GM12878 (cell line): ENCODE measurements at regions not wholly inside any gene's neighbourhood (a gene's known extent, or its start where the extent isn't known, plus 50 kb on each side); places are given as distances from the start of the nearest gene placed in this dataset.

Source experiments
- ATAC-seq: fragments of 200-7000 bp; cut with Tn5 transposase; 3 replicates; pipeline ENCODE4 v1.9.1; 2020; ENCODE audit warnings: mild to moderate bottlenecking, moderate library complexity
- BruUV-seq: library from RNA; stranded (reverse); fragments of 400-500 nt; replicated peaks from 2 replicates; lab custom pipeline; 2021; lab: Mats Ljungman, UMichigan
- CTCF ChIA-PET: fragments of 300-600 bp; sonication (Branson Sonifier 250); formaldehyde crosslinking; extraction: SDS; loops from one replicate; lab custom pipeline; 2021; ENCODE audit warnings: inconsistent platforms; lab: Yijun Ruan, JAX
- POLR2A ChIA-PET: fragments of 350-600 bp; formaldehyde crosslinking; extraction: SDS; loops from one replicate; lab custom pipeline; 2021; ENCODE audit warnings: inconsistent platforms; lab: Charles Lee
- RAD21 ChIA-PET: fragments of 300-600 bp; sonication (Branson Sonifier 250); formaldehyde crosslinking; loops from one replicate; lab custom pipeline; 2023; ENCODE audit warnings: antibody characterized with exemption; ENCODE audit not compliant: unreplicated experiment; lab: Charles Lee
- SMC1A ChIA-PET: fragments of 300-600 bp; sonication (Branson Sonifier 250); formaldehyde crosslinking; loops from one replicate; lab custom pipeline; 2023; ENCODE audit not compliant: unreplicated experiment, uncharacterized antibody; lab: Charles Lee
- DNase-seq: peaks from one replicate; pipeline ENCODE4 v3.0.0-alpha.2; 2011; ENCODE audit warnings: low read depth, low spot score
- FAIRE-seq: peaks from 3 replicates; lab custom pipeline; 2011; peaks lifted over from hg19 to GRCh38; lab: Jason Lieb, UNC
- H2AFZ ChIP-seq: 2 replicates; pipeline ENCODE4 v1.6.0; 2011; ENCODE audit warnings: low read depth, low read length, control low read depth; ENCODE audit not compliant: control insufficient read depth
- H3K27ac ChIP-seq: 2 replicates; pipeline ENCODE4 v1.5.1; 2011; ENCODE audit warnings: control low read depth; ENCODE audit not compliant: control insufficient read depth, insufficient read depth
- H3K27me3 ChIP-seq, 2 experiments: replicated peaks in 1 of 2; 2 replicates each; pipeline versions ENCODE4 v1.6.0 to v1.6.1; 2011; ENCODE audit warnings: low read length in 1 of 2; ENCODE audit not compliant: control insufficient read depth in 2 of 2, insufficient read depth in 2 of 2
- H3K36me3 ChIP-seq, 2 experiments: 2 replicates each; pipeline ENCODE4 v1.5.1; 2011; ENCODE audit warnings: low read length in 1 of 2; ENCODE audit not compliant: control insufficient read depth in 2 of 2, insufficient read depth in 2 of 2
- H3K4me1 ChIP-seq: 2 replicates; pipeline ENCODE4 v1.6.1; 2011; ENCODE audit warnings: mild to moderate bottlenecking, low read length, moderate library complexity, mixed read lengths; ENCODE audit not compliant: control insufficient read depth, insufficient read depth
- H3K4me2 ChIP-seq: 2 replicates; pipeline ENCODE4 v1.6.0; 2011; ENCODE audit warnings: control low read depth; ENCODE audit not compliant: control insufficient read depth, insufficient read depth
- H3K4me3 ChIP-seq: fragments of 200-600 bp; sonication (generic); 2 replicates; pipeline ENCODE4 v1.5.1; 2016
- H3K79me2 ChIP-seq: 2 replicates; pipeline ENCODE4 v1.6.0; 2011; ENCODE audit warnings: low read length; ENCODE audit not compliant: control insufficient read depth, insufficient read depth
- H3K9ac ChIP-seq: 2 replicates; pipeline ENCODE4 v1.8.0; 2011; ENCODE audit warnings: low read length, control low read depth, mixed read lengths; ENCODE audit not compliant: control insufficient read depth, insufficient read depth
- H3K9me3 ChIP-seq: replicated peaks from 3 replicates; pipeline ENCODE4 v1.5.1; 2011; ENCODE audit warnings: mild to moderate bottlenecking, low read length; ENCODE audit not compliant: control insufficient read depth, insufficient read depth
- H4K20me1 ChIP-seq: 2 replicates; pipeline ENCODE4 v1.6.0; 2011; ENCODE audit not compliant: control insufficient read depth, insufficient read depth
- CBX3 ChIP-seq: fragments of 200-600 bp; sonication (generic); IDR thresholded peaks from 2 replicates; pipeline ENCODE4 v1.6.1; 2016; ENCODE audit warnings: low read depth, borderline replicate concordance
- EZH2 ChIP-seq: IDR thresholded peaks from 2 replicates; pipeline ENCODE4 v1.6.1; 2012; ENCODE audit warnings: low read depth, mild to moderate bottlenecking, control low read depth, inconsistent platforms, low read length, borderline replicate concordance; ENCODE audit not compliant: control insufficient read depth
- RELB ChIP-seq: fragments of 450-650 bp; IDR thresholded peaks from 2 replicates; pipeline ENCODE4 v1.6.1; 2017; ENCODE audit warnings: low read depth, mild to moderate bottlenecking, moderate library complexity
- RFX5 ChIP-seq: IDR thresholded peaks from 2 replicates; pipeline ENCODE4 v1.6.1; 2011; ENCODE audit warnings: low read depth, low read length, improper control_type of control experiment
- SUPT20H ChIP-seq: IDR thresholded peaks from 2 replicates; pipeline ENCODE4 v1.6.1; 2011; ENCODE audit warnings: low read depth, mild to moderate bottlenecking, low read length, moderate library complexity, borderline replicate concordance; ENCODE audit not compliant: control insufficient read depth
- SUZ12 ChIP-seq: fragments of 200-600 bp; sonication (generic); IDR thresholded peaks from one replicate; pipeline ENCODE4 v1.6.1; 2018; ENCODE audit warnings: antibody characterized with exemption, mild to moderate bottlenecking; ENCODE audit not compliant: unreplicated experiment
- YBX1 ChIP-seq: fragments of 450-650 bp; IDR thresholded peaks from 2 replicates; pipeline ENCODE4 v1.6.1; 2016; ENCODE audit warnings: antibody characterized with exemption
- ZBTB11 ChIP-seq: fragments of 450-650 bp; formaldehyde crosslinking; IDR thresholded peaks from 2 replicates; pipeline ENCODE4 v1.5.0; 2022; ENCODE audit warnings: mild to moderate bottlenecking, missing genetic modification characterization
- ZNF622 ChIP-seq: fragments of 450-650 bp; IDR thresholded peaks from 2 replicates; pipeline ENCODE4 v1.6.1; 2017; ENCODE audit warnings: mild to moderate bottlenecking, inconsistent platforms
- WGBS: methylation state at CpG from one replicate; pipeline ENCODE4 v1.1.6; 2016; ENCODE audit warnings: low lambda C conversion rate; ENCODE audit not compliant: insufficient replicate concordance, insufficient coverage; ENCODE audit errors: missing lambda C conversion rate; 5-methylcytosine and 5-hydroxymethylcytosine counted together
- in situ Hi-C: fragments of 300-500 bp; cut with MboI; formaldehyde crosslinking; loops from 9 replicates; pipeline ENCODE4 v1.14.3; 2018; ENCODE audit warnings: mixed read lengths
- intact Hi-C: fragments of 100-400 bp; cut with micrococcal nuclease; formaldehyde crosslinking; loops from one replicate; pipeline ENCODE4 v1.14.2; 2022; ENCODE audit not compliant: unreplicated experiment
- TF ChIP-seq, protein P1 (sequence below): IDR thresholded peaks from 2 replicates; pipeline ENCODE4 v1.6.1; 2012; ENCODE audit warnings: low read depth, low read length, improper control_type of control experiment
- TF ChIP-seq, protein P2 (sequence below): fragments of 450-650 bp; IDR thresholded peaks from 2 replicates; pipeline ENCODE4 v1.6.1; 2018; ENCODE audit warnings: borderline replicate concordance, mild to moderate bottlenecking; ENCODE audit not compliant: partially characterized antibody
- TF ChIP-seq, protein P3 (sequence below): IDR thresholded peaks from 2 replicates; pipeline ENCODE4 v1.6.1; 2012; ENCODE audit warnings: mild to moderate bottlenecking, low read depth, low read length

DNA sequence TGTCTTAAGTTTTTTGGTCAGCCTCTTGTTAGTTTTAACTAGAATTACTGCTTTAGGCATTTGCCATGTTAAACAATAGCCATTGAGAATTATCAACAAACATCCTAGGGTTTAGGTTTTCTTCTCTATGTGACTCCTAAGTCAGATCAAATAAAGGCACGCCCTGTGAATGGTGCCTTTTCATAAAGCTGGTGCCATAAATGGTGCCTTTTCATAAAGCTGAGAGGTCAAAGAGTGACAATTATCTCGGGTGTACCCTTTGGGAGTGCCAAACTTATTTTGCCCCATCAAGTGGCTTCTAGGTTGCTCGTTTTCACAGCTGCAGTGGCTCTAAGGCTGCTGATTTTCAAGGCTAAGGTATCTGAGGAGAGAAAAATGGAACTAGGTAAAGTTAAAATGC, 391.6 kb downstream of the DMRTA1 start:
- ChIA-PET CTCF (no interaction called here), RAD21 (no interaction called here), POLR2A (no interaction called here), SMC1A (no interaction called here)
- Histone ChIP-seq H3K27me3 (no peaks in the 10 kb centered on the region), H3K9me3 (no peaks in the 10 kb centered on the region), H3K79me2 (no peaks in the 10 kb centered on the region), H3K27ac (no peak overlapping the region), H3K36me3 (no peaks in the 10 kb centered on the region), H3K9ac (no peak overlapping the region), H4K20me1 (no peaks in the 10 kb centered on the region), H3K4me2 (no peak overlapping the region), H2AFZ (no peak overlapping the region), H3K4me3 (no peak overlapping the region), H3K4me1 (no peaks in the 10 kb centered on the region)
- BruUV-seq = no TSS peak
- no peak for ATAC-seq
- WGBS = 0% methylated on average over 3 of the region's 3 CpGs
- intact Hi-C loops (no loop called here), in situ Hi-C loops (no loop called here)
- DNase-seq = no peak
- FAIRE-seq = no peak
- no peak for TF ChIP-seq RELB
- TF ChIP-seq RFX5 = no peak
- TF ChIP-seq YBX1 = no peak
- TF ChIP-seq, protein P1, sequence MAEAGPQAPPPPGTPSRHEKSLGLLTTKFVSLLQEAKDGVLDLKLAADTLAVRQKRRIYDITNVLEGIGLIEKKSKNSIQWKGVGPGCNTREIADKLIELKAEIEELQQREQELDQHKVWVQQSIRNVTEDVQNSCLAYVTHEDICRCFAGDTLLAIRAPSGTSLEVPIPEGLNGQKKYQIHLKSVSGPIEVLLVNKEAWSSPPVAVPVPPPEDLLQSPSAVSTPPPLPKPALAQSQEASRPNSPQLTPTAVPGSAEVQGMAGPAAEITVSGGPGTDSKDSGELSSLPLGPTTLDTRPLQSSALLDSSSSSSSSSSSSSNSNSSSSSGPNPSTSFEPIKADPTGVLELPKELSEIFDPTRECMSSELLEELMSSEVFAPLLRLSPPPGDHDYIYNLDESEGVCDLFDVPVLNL = no peak
- no peak for TF ChIP-seq ZNF622
- TF ChIP-seq SUPT20H = no peak
- TF ChIP-seq ZBTB11 (CRISPR knock-in tag) = no peak
- TF ChIP-seq, protein P2, sequence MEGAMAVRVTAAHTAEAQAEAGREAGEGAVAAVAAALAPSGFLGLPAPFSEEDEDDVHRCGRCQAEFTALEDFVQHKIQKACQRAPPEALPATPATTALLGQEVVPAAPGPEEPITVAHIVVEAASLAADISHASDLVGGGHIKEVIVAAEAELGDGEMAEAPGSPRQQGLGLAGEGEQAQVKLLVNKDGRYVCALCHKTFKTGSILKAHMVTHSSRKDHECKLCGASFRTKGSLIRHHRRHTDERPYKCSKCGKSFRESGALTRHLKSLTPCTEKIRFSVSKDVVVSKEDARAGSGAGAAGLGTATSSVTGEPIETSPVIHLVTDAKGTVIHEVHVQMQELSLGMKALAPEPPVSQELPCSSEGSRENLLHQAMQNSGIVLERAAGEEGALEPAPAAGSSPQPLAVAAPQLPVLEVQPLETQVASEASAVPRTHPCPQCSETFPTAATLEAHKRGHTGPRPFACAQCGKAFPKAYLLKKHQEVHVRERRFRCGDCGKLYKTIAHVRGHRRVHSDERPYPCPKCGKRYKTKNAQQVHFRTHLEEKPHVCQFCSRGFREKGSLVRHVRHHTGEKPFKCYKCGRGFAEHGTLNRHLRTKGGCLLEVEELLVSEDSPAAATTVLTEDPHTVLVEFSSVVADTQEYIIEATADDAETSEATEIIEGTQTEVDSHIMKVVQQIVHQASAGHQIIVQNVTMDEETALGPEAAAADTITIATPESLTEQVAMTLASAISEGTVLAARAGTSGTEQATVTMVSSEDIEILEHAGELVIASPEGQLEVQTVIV = no peak
- TF ChIP-seq, protein P3, sequence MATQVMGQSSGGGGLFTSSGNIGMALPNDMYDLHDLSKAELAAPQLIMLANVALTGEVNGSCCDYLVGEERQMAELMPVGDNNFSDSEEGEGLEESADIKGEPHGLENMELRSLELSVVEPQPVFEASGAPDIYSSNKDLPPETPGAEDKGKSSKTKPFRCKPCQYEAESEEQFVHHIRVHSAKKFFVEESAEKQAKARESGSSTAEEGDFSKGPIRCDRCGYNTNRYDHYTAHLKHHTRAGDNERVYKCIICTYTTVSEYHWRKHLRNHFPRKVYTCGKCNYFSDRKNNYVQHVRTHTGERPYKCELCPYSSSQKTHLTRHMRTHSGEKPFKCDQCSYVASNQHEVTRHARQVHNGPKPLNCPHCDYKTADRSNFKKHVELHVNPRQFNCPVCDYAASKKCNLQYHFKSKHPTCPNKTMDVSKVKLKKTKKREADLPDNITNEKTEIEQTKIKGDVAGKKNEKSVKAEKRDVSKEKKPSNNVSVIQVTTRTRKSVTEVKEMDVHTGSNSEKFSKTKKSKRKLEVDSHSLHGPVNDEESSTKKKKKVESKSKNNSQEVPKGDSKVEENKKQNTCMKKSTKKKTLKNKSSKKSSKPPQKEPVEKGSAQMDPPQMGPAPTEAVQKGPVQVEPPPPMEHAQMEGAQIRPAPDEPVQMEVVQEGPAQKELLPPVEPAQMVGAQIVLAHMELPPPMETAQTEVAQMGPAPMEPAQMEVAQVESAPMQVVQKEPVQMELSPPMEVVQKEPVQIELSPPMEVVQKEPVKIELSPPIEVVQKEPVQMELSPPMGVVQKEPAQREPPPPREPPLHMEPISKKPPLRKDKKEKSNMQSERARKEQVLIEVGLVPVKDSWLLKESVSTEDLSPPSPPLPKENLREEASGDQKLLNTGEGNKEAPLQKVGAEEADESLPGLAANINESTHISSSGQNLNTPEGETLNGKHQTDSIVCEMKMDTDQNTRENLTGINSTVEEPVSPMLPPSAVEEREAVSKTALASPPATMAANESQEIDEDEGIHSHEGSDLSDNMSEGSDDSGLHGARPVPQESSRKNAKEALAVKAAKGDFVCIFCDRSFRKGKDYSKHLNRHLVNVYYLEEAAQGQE = no peak
- TF ChIP-seq CBX3 = no peak
- no peak for TF ChIP-seq EZH2
- TF ChIP-seq SUZ12 = no peak
